OCI-LY1 (cell line): ENCODE measurements at regions not wholly inside any gene's neighbourhood (a gene's known extent, or its start where the extent isn't known, plus 50 kb on each side); places are given as distances from the start of the nearest gene placed in this dataset.

ENCODE experiments used
- CTCF ChIP-seq: fragments of 200-600 bp; sonication (generic), shearing (Covaris generic); IDR thresholded peaks from 2 replicates; pipeline ENCODE4 v1.5.1; 2017; ENCODE audit warnings: mild to moderate bottlenecking, antibody characterized with exemption, low read length, moderate library complexity, mixed read lengths
- EZH2 ChIP-seq: fragments of 200-600 bp; sonication (generic), shearing (Covaris generic); IDR thresholded peaks from 2 replicates; pipeline ENCODE4 v1.8.0; 2017; ENCODE audit warnings: borderline replicate concordance, mixed run types, mild to moderate bottlenecking, antibody characterized with exemption, low read length, moderate library complexity, mixed read lengths

- TF ChIP-seq CTCF (no peak), EZH2 (no peak)
These were observed 304.5 kb upstream of the NECTIN3 start for GRCh38 chr3:110767156-110767555.
